Activated gamma-delta T cell treated with anti-CD3 and anti-CD28 coated beads, Interleukin-2, amount 50 U/mL, for 16 hours (primary cell): ENCODE measurements at regions not wholly inside any gene's neighbourhood (a gene's known extent, or its start where the extent isn't known, plus 50 kb on each side); places are given as distances from the start of the nearest gene placed in this dataset.
A peak's percentile ranks its signal among the peaks of the same experiment; 100 is the strongest.
"Not testable (repeated sequence)": the region's sequence is repeated elsewhere in the genome, so short reads cannot be mapped to it uniquely, and the experiment has no call there.

ENCODE experiments used
- DNase-seq: peaks from one replicate; pipeline ENCODE4 v3.0.0-alpha.2; 2020; ENCODE audit warnings: low read depth

- DNase-seq = no peak
Measured at GRCh38 chr21:15472108-15473040, 257.4 kb upstream of the USP25 start.

DNA sequence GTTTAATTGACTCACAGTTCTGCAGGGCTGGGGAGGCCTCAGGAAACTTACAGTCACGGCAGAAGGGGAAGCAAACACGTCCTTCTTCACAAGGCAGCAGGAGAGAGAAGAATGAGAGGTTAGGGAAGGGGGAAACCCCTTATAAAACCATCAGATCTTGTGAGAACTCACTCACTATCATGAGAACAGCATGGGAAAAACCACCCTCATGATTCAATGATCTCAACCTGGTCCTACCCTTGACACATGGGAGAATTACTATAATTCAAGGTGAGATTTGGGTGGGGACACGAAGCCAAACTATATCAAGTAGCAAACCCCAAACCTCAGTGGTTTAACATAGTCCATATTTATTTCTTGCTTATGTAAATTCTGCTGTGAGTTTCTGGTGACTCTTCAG is 252.0 kb upstream of the USP25 start:
- DNase-seq = not testable (repeated sequence)

GRCh38 chr21:15480160-15480559 is 249.6 kb upstream of the USP25 start:
- DNase-seq = no peak

GRCh38 chr21:15483138-15483780 is 246.5 kb upstream of the USP25 start:
- peak; percentile 62 for DNase-seq

DNA sequence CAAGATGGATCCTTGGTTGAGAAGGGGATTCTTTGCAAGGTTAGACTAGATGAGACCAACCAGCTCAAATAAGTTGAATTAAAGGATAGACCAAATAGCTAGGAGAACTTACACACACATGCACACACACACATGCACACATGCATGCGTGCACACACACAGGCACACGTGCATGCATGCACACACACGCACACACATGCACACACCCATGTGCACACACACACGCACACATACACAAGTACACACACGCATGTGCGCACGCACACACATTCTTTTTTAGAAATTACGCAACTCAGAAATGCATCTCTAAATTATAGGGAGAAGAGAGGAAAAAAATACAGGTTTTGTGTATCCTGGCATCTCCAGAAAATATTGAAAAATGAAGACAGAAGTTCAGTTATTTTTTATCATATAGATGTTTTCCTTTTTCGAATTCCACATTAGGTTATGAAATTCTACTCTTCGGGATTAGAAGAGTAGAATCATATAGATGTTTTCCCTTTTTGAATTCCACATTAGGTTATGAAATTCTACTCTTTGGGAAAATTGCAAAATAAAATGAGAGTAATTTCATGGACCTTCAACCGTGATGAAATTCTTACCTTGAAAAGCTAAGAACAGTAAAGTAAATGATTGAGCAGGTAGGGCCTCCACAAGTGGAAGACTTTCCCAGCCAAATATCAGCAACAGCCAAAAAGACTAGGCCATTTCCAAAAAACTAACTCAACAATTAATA is 243.2 kb upstream of the USP25 start:
- no peak for DNase-seq

DNA sequence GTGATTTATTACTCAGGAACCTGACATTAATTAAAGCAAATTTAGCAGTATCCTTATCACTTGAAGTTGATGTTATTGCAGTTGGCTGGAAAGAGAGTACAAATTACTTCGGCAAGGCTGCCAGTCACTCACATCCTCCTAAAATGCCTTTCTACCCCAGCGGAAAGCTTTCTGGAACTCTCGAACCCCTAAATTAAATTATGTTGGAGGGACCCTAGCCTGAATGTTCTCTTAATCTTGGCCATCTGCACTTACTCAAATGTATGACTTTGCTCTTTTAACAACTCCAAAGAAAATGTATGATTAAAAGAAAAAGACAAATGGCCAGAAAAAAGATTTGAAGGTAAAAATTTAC is 242.6 kb upstream of the USP25 start:
- DNase-seq = no peak

DNA sequence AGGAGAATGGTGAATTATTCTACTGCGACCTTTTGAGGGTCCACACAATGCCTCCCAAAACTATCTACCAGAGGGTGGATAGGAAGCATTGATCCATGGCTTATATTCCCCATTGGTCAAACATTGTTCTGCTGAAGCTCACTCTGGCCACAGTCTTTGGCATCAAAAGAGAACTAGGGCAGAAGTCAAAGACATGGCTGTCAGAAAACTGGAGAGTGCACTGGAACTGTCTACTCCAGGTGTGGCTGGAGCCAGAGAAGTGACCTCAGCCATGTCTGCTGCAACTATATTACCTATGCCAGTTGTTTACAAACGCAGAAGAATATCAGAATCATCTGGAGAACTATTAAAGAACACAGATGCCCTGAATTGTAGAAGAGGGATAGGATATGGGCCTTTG is 238.7 kb upstream of the USP25 start:
- no peak for DNase-seq

GRCh38 chr21:15493646-15494045 is 236.1 kb upstream of the USP25 start:
- no peak for DNase-seq

- DNase-seq = no peak
Measured at GRCh38 chr21:15494481-15494880, 235.3 kb upstream of the USP25 start.

- no peak for DNase-seq
Measured at GRCh38 chr21:15495965-15496364, 233.8 kb upstream of the USP25 start.

GRCh38 chr21:15496911-15497310 is 232.9 kb upstream of the USP25 start:
- no peak for DNase-seq

DNA sequence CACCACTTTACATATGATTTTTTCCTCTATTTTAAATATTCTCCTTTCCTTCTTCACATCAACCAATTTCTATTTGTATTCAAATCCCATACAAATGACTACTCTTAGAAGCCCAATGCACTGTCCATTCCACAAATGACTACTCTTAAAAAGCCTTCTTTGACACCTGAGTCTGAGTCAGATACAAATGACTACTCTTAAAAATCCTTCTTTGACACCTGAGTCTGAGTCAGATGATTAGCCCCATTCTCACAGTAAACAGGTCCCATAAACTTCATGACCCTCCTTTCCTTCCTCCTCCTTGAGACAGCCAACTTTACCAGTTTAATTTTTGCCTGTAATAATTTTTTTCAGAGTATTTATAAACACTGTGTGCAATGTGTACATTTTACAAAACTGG is 231.3 kb upstream of the USP25 start:
- no peak for DNase-seq

DNA sequence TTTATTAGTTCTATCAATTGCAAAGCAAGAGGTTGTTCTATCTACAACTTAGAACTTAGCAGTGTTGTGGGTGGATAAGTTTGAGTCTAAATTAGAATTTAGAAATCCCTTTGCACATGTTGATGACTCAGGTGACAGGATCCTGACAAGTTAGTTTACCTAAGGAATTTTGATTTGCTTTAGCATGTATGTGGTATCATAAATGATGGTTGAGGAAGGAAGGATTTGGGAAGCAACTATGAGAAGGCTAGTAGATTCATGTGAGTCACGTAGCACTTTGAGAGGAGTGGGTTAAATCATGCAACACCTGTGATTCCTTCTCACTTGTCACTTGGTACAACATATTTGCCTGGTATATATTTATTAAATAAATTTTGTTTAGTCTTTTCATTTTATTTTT is 223.7 kb upstream of the USP25 start:
- no peak for DNase-seq

DNA sequence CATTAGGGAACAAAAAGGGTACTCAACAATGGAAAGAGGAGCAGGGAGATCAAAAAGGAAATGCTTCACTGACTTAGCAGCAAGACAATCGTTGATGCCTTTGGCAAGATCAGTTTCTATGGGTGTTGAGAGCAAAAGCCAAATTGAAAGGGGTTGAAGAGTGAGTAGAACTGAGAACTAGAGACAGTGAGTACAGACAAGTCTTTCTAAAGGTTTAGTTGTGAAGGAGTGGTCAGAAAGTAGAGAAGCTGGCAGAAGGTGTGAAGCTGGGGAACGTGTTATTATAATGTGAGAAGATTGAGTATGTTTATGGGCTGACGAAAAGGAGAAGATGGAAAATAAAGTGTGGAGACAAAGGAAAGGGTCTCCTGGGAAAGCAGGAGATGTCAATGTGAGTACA is 221.2 kb upstream of the USP25 start:
- no peak for DNase-seq

- peak; percentile 20 for DNase-seq
Measured at GRCh38 chr21:15514073-15514946, 215.5 kb upstream of the USP25 start.

DNA sequence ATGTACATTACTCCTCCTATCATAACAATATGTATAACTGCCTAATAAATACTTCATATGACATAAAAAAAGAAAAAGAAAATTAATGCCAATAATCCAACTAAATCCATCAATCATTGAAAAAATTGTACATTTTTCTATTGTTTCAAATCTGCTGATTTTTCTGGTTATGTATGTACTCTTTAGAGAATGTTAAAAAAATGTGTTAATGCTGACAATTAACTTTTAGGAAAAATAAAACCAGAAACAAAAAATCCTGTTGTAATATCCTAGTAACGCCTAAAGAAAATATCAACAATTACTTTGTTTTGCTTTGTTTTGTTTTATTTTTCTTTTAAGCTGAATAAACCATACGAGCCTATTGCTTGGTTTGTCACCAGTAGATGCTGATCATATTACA is 213.9 kb upstream of the USP25 start:
- DNase-seq = no peak

- DNase-seq = no peak
Measured at GRCh38 chr21:15517394-15517793, 212.4 kb upstream of the USP25 start.

GRCh38 chr21:15520811-15521643 is 208.8 kb upstream of the USP25 start:
- DNase-seq = no peak

DNA sequence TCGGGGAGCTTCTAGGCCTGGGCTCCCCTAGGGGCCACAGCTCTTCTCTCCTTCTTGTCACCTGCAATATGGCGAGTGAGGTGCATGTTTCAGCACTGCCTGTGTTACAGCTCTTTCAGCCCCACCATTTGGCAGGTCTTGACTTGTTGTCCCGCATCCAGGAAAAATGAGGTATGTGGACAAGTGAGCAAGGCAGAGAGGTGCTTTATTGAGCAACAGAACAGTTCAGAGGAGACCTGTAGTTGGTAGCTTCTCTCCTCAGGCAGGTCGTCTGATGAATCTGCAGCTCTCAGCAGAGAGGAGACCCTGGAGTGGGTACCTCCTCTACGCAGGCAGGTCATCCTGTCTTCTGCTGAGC is 208.2 kb upstream of the USP25 start:
- no peak for DNase-seq

GRCh38 chr21:15522148-15522547 is 207.6 kb upstream of the USP25 start:
- DNase-seq = no peak

DNA sequence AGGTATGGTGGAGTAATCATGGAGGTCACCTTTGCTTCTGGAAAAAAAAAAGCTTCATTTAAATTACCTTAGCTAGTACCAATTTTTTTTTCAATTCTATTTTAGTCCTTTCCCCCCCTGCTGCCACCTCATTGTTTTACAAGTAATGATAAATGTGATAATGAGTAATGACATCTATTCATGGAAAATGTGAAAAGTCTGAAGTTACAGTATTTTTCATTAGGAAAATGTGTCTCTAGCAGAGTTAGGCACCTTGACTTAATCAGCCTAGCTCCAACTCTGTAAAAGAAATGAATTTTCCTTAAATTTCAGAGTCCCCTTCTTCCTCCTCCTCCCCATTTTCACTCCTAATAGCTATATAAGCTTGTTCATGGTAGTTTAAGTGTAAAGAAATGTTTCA is 204.9 kb upstream of the USP25 start:
- DNase-seq = no peak
